Stimulated activated CD8-positive, alpha-beta memory T cell treated with anti-CD3 and anti-CD28 coated beads, Interleukin-12 subunit alpha, Interleukin-12 subunit beta, amount 100 ng/mL, for 1 hour (primary cell): ENCODE measurements at regions not wholly inside any gene's neighbourhood (a gene's known extent, or its start where the extent isn't known, plus 50 kb on each side); places are given as distances from the start of the nearest gene placed in this dataset.

Experiments
- DNase-seq: peaks from one replicate; pipeline ENCODE4 v3.0.0-alpha.2; 2020; ENCODE audit warnings: low read depth

DNA sequence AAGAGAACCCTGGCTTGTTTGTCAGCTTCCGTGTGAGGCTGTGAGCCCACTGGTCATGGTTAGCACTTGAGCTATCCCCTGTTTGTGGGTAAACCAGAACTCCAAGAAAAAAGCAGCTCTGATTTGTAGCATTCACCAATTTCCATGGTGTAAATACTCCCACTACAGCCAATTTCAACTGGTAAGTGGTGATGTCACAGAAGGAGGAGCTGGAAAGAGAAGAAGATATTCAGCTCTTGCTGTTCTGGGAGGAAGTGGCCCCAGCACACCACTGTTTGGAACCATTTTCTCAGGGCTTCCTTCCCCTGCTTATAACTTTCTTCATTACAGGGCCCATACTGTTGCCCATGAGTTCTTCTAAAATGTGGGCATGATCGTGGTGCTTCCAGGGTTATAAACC lies 500.1 kb upstream of the ZMIZ1 start:
- no peak for DNase-seq

DNA sequence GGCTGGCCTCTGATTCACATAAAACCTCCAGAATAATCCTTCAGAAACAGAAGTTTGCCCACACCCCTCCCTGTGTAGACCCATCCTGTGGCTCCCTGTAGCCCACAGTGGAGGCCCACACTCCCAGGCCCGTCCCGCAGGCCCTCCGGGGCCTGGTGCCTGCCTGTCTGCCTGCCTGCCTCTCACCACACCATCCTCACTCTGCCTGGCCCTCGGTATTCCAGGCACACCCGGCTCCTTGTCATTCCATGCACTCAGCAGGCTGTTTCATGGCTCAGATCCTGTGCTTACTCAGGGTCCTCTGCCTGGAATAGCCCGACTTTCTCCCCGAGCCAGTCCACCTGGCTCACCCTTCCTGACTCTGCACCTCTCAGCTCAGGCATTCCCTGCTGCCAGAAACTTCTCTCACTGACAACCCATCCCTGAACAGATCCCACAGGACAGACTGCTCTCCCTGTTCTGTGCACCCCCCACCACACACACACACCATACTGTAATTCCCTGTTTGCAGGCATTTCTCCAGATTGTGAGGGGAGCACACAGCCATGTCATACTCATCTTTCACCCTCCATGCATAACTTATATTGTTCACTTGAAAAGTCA lies 498.0 kb upstream of the ZMIZ1 start:
- no peak for DNase-seq

DNA sequence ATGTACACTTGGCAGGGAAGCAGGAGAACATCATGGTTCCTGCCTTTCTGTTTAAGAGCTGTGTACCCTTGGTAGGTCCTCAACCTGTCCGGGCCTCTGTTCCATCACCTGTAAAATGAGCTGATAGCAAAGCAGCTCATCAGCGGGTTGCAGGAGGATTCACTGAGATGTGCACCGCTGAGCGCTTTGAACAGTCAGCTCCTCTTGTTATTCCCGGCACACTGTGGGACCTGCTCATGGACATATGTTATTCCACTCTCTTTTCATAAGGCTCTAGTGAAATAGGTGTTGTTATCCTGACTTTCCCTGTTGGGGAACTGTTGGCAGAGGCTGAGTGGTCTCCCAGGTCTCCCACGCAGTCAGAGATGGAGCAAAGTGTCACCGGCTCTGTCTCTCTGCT lies 497.5 kb upstream of the ZMIZ1 start:
- DNase-seq: no peak

DNA sequence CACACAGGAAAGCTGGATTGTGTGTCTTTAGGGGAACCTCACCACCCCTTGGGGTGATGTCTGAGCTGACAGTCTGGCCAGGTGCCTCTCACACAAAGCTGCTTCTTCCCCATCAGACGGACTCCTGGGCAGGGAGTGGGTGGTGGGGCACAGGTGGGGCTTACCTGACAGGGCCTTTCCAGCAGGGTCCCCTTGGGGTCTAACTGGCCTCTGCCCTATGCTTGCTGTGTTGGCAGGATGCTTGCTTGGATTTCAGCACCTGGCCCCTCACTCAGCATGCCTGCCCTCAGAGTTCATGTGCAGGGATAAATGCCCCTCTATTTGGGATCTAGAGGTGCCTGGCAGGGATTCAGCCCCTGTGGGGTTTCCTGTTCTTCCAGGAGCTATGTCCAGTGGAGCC lies 496.9 kb upstream of the ZMIZ1 start:
- DNase-seq: no peak

DNA sequence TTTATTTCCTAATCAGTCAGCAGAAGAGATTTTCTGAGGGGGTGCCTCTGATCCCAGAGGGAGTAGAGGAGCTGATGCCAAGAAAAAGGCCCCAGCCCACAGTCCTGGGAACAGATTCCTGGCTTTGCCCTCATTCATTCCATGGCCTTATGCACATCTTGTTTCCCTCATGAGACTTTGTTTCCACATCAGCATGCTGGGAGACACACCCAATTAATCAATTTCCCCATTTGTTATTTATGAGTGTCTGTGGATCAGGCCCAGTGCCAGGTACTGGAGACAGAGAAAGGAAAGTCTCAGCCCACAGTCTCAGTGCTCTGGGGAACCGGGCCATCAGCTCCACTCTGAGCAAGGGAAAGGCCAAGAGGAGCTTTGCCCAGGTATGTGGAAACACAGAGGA lies 496.2 kb upstream of the ZMIZ1 start:
- no peak for DNase-seq

DNA sequence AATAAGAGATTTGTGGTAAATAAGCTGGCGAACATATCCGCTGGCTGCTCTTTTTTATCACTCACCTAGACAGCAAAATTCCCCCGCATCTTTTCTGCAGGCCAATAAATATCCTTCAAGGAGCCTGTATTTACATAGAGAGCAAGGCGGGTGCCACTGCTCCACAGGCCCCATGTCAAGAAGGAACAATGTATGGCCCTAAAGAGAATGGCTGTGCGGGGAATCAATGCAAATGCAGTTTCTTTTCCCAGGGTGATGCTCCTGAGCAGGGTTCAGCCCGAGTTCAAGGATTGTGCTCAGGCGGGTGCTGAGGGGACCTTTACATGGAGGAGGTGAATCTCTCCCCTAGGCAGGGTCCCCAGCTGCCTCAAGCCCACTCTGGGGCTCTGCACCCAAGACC lies 494.2 kb upstream of the ZMIZ1 start:
- no peak for DNase-seq

DNA sequence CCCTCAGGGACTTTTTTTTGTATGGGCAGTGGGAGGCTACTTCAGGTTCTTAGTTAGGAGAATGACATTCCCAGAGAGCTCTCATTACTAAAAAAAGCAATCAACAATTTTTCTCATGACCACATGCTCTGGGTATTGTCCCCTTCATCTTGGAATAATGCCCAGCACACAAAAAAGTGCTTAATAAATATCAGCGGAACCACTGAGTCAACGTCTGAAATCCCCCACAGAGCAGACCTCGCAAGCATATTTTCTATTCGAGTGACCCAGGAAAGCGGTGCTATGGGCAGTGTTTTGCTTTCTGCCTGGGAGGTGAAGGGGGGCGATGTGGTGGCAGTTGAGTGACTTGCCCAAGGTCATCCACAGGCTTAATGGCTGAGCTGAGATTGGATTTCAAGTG lies 493.4 kb upstream of the ZMIZ1 start:
- DNase-seq: no peak

DNA sequence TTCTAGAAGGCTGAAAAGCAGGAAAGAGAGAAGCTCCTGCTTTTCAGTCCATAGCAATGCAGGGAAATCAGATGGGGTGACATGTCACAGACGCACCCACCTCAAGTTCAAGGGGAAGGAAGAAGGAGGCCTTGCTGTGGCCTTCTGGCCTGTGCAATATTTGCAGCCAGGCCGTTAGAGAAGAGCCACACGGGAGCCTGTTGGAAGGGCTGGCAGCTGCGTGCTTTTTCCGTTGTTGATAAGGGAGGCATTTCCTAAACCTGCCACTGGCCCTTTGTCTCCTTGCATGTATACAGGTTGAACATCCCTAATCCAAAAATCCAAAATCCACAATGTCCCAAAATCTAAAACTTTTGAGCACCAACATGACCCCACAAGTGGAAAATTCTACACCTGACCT lies 492.5 kb upstream of the ZMIZ1 start:
- no peak for DNase-seq

DNA sequence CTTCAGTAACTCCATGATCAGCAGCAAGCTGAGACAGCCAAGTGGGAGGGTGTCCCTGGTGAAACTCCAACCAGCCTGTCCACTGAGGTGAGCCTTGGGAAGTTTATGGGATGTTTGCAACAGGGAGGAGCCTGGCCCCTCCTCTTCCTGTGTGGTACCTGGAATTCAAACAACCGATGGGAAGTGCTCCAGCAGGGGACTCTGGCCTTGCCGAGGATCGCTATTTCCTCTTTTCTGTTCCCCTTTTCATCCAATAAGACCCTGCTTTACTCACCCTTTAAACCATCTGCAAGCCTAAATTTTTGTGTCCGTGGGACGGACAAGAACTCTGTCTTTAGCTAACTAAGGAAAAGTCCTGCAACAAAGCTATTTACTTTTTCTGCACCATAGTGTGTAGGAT lies 491.1 kb upstream of the ZMIZ1 start:
- no peak for DNase-seq

DNA sequence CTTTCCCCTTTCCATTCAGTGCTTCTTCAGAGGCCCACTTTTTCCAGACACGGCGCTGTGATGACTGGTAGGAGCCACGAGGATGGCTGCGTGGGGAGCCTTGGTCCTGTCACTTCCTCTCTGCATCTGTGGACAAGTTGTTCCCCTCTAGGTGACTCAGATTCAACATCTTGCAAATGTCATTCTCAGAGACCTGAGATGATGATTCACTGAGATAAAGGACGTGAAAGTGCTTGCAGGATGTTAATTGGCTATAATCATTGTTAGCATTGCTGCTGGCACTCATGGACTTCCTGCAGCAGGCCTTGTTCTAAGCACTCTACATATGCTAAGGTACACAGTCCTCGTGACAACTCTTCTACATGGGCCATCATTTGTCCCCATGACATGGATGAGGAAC lies 489.8 kb upstream of the ZMIZ1 start:
- DNase-seq: no peak

DNA sequence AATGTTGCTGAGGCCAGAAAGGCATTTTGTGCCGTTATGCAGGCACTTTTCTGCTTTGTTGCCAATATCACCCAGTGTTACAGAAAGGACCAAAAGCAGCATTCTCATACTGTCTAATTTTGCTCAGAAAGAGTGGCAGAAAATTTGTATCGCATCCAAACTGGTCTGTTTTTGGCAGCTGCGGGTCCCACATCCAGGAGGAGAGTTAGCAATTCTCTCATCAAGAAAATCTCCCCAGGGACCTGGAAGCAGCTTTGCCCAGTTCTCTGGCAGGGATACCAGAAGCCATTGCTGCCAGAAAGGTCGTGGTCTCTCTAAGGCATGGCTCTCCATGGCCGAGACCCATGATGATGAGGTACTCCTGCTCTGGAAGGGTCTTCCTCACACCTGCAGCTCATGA lies 489.2 kb upstream of the ZMIZ1 start:
- DNase-seq: no peak

DNA sequence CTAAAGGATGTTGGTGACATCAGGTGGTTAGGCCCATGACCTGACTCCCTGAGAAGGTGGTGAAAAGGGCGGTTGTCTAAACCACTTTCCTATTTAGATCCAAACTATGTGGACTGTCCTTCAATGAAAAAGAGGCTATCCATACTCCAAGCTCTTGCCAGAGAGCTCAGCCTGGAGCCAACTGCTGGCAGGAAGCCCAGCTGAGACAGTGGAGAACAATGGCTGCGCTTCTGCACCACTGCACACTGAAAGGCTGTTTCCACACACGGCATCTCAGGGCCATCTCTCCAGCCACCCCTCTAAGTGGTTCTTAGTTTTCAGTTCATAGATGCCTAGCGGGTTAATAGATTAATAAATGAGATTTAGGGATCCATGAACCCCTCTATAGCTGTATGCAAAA lies 488.8 kb upstream of the ZMIZ1 start:
- DNase-seq: no peak

DNA sequence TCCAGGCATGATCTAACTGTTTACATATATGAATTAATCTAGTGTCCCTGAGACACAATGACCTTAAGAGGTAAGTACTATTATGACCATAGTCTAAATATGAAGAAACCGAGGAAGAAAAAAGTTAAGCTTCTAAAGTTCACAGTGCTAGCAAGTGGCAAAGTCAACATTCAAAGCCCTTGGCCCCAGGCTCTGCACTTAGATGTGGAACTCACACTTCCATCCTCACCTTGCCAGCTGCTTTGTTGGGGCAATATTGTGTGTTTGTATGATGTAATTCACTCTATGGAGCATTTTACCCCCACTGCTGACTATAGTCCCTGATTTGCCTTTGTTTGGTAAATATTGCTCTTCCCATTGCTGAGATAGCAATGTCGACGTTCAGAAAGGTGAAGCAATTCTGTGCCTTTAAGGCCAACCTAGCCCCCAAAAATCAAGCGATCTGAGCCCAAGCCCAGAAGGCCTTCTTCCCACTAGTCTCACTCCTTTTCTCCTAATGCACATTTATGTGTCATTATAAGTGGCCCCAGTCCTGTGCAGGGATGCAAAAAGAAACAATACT lies 487.6 kb upstream of the ZMIZ1 start:
- DNase-seq: no peak

DNA sequence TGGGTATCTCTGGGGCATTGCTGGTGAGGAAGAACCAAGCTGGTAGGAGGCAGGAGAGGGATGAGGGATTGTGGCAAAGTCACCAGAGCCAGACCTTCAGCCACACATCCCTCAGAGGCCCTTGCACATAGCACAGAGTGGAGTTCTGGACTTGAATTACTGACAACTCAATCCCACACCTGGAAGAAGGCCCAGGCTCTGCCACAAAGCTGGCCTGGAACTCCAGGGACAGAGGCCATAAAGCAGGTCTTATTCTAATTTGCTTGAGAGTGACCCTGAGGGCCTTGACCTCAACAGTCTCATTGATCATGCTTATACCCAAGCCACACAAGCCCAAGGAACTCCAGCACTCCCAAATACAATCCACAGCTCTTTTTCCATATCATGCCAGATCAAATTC lies 486.2 kb upstream of the ZMIZ1 start:
- DNase-seq: no peak

DNA sequence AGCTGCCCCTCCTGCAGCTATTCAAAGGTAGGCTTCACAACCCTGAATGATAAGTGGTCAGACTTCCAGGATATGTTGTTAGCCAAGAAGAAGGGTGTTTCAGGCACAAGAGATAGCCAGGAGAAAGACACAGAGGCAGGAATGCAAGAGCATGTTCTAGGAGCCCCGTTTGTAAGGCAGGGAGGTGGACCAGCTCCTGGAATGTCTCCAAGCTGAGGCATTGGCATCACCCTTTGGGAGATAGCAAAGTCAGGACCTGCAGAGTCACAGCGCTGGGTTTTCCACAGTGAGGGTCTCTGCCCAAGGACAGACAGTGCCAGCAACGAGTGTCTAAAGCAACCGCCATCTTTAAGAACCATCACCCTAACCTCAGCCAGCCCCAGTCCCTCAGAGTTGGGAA lies 484.5 kb upstream of the ZMIZ1 start:
- DNase-seq: no peak

DNA sequence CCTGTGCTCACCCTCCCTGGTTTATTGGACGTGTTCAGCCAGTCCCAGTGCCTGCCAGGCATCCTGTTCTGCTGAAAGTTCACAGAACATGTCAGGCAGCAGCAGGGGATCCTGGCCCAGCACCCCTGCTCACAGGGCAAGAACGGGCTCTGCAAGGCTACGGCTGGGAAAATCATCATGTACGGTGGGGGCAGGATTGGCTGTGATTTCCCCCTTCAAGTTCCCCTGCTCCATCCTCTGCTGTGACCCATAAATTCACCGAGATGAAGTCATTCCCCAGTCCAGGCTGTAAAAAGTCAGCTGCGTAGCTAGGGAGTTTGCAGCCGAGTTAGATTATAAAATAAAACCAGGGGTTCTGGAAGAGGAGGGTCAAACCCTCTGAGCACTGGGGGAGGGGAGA lies 484.1 kb upstream of the ZMIZ1 start:
- DNase-seq: no peak

DNA sequence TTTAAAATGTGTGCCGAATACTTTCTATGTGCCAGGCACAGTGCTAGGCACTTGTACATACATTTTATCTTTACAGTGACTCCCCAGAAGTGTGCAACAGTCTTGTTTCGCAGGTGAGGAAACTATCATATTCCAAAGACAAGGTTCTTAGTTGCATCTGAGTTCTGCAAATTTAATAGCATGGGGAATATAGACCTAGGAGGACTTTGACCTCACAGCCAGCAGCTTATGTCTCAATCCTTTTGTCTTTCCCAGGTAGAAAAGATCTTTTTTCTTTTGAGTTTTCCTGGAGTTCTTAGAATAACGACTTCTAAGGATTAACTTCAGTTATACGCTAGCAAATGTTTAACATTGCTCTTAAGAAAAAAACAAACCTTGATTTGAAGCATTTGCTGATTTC lies 482.8 kb upstream of the ZMIZ1 start:
- DNase-seq: no peak

DNA sequence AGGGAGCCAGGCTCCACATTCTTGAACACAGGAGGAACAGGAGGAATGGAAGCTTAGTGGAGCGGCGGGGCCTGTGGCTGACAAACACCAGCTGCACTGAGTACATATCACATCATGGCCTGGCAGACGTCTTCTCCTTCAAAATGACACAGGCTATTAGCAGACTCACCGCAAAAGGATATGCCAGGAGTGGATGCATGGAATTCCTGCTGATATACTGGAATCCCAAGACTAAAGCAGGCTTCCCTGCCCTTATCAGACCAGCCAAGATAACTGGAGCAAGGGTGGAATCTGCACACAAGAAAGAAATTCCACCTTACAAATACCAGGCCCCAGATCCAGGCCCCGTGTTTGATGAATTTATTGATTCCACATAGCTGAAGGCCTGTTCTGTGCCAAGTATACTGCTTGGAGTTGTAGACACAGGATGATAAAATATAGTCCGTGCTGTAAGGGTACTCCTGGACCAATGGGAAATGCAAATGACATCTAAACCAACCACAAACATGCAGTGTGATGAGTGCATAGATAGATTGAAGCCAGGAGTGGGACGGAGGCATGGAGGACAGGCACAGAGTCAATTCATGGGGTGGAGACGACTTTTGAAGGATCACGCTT lies 480.5 kb upstream of the ZMIZ1 start:
- no peak for DNase-seq

DNA sequence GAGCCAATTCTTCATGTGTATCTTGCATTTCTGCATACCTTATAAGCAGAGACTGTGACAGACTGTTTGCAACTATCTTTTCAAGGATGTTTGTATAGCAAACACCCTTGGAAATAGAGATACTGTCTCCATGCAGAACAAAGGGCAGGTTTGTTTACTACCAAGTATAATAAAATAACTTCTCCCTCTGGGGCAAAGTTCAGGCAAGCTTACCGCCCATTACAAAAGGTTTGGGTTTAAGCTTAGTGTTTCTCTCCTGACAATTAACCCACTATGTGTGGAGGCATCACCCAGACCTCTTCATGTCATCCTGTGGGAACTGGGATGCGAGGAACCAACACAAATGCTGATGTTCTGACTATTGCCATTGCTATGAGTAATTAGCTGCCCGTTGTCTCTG lies 479.1 kb upstream of the ZMIZ1 start:
- DNase-seq: no peak

DNA sequence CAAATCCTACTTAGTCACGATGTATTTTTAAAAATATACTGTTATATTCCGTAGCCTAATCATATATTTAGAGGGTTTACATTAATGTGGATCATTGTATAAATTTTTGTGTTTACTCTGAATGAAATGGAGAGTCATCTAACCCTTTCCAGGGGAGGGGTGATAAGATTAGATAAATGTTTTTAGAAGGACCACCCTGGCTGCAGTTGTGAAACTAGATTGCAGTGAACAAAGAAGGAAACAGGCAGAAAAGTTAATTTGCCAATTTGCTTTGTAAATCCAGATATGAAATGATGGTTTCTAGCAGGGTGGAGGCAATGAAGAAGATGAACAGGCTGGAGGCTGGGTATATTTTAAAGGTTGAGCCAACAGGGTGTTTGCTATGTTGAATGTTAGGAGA lies 477.7 kb upstream of the ZMIZ1 start:
- no peak for DNase-seq

DNA sequence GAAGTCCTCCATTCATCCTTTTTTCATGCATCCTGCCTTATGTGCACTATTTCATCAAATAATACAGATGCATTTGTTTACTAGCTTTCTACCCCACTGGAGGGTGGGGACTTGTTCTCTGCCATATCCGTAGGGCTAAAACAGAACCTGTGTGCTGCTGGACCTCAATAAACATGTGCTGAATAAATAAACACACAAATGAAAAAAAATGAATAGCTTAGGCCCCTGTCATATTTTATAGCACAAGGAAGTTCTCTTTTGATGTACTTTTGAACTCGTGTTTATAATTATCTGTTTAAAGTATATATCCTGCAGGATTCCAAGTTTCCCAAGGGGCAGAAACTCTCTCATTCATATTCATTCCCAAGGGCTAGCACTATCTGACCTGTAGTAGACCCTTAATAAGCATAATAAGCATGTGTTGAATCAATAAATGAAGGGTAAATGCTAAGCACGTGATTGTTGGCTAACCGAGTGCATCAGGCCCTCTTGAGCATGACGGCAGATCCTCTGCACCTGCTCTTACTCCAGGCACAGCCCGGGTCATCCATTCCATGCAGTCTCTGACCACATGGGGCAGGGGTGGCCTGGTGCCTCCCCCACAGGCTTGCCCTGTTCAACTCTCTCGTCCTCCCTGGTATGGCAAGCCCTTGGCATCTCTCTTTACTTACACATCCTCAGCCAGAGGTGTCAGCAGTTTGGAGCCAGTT lies 474.1 kb upstream of the ZMIZ1 start:
- DNase-seq: no peak

DNA sequence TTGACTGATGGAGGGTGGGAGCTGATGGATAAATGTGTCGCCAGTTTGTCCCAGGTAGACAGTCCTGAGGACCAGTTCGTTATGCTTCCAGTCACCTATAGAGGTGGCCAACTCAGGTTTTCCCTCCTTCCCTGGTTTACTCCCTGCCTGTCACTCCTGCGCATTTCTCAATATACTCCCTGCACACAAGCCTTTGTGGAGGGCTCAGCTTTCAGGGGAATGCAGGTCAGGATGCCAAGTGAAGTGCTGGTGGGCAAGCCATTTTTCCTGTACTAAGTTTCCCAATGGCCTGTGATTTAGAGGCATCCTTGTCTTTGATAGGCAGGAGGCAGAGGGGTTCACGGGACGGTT lies 473.5 kb upstream of the ZMIZ1 start:
- DNase-seq: no peak

DNA sequence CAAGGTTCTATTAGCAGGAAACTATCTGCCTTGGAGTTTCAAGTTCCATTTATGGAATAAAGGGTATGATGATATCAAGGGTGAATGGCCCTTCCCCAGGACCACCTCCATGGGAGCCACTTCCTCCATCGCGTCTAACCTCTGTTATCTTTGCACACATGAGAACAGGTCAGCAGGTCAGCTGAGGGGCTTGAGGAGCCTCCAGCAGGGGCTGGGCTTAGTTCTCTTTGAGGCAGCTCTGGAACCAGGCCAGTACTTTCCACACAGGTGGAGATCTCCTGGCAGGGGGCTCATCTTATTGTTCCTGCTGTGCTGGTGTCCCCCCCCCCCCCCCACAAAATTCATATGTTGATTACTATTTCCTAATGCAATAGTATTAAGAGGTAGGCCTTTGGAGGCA lies 472.2 kb upstream of the ZMIZ1 start:
- DNase-seq: no peak
